ENCODE measurements at regions not wholly inside any gene's neighbourhood (a gene's known extent, or its start where the extent isn't known, plus 50 kb on each side); places are given as distances from the start of the nearest gene placed in this dataset.
"Not testable (repeated sequence)": the region's sequence is repeated elsewhere in the genome, so short reads cannot be mapped to it uniquely, and the experiment has no call there.

DNA sequence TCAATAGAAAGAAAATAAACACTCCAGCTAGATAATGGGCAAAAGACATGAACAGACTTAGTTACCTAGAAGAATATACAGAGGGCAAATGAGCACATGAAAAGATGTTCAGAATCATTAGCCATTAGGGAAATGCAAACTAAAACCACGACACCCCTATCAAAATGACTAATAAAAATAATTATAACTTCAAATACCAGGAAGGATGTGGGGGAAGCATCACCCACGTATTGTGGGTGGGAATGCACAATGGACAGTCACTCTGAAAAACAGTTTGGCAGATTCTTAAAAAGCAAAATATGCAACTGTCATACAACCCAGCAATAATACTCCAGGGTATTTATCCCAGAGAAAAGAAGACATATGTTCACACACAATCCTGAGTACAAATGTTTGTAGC, 92.6 kb downstream of the DLL1 start:
- DNase-seq (ENCODE audit: low read depth), result no peak

DNA sequence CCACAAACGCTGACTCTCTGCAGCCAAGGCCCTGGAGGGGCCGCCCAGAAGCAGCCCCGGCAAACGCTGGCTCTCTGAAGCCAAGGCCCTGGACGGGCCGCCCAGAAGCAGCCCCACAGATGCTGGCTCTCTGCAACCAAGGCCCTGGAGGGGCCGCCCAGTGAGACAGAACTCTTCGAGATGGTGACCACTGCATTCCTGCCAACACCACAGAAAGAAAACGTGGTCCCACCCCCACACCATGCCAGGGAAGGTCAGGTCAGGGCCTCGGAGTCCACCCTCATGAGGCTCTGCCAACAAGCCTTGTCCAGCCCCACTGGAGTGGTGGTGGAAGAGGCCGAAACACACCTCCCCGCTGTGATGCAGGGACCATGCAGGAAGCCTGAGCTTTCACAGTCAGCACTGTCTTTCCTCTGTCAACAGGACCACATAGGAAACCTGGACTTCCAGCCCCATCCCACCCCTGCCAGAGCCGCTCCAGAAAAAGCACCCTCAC, 97.5 kb downstream of the DLL1 start:
- DNase-seq (ENCODE audit: low read depth), result no peak

DNA sequence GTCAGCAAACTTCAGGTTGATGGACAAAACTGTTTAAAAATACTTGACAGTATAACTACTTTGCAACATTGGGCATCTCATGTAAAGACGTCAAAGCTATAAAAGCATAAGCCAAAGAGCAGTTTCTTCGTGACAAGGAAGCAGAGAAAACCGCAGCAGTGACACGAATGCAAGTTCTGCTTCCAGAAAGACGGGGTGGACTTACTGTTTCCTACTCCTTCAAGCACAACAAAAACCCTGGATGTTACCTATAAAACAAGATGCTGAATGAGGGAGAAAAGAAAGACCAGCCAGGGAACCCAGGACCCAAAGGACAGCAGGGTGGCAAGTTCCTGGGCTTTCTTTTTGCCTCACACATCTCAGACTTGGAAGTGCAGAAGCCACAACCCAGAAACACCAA, 98.0 kb downstream of the DLL1 start:
- DNase-seq (ENCODE audit: low read depth), result no peak

DNA sequence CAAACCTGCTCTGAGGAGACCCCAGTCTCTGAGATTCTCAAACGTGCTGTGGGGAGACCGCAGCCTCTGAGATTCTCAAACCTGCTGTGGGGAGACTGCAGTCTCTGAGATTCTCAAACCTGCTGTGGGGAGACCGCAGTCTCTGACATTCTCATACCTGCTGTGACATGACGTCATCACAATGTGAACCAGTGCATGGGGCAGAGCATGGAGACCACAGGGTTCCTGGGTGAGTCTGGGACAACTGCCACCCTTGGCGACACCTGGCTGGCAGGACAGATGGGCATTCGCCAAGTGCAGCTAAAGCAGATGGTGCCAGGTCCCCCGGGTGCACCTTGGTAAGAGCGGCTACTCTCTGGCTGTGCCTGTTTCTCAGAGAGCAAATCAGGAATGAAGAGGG, 98.8 kb downstream of the DLL1 start:
- DNase-seq (ENCODE audit: low read depth), result not testable (repeated sequence)

DNA sequence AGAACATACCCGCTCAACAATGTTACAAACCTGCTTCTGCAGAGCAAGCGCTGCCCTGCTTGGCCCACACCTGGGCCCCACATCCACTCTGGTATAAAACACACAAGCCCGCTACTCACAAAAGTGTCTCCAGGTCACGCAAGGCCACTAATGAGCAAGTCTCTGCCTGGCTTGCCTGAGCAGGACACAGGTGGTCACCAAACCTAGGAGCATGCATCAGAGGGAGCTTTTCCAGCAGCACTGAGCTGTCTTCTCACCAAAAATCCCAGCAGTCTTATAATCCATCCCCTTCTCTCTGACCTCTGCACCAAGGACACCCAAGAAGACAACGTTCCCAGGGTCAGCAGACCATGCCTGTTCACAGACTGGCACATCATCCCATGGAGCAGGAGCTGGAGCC, 100.8 kb downstream of the DLL1 start:
- no peak for DNase-seq (ENCODE audit: low read depth)

DNA sequence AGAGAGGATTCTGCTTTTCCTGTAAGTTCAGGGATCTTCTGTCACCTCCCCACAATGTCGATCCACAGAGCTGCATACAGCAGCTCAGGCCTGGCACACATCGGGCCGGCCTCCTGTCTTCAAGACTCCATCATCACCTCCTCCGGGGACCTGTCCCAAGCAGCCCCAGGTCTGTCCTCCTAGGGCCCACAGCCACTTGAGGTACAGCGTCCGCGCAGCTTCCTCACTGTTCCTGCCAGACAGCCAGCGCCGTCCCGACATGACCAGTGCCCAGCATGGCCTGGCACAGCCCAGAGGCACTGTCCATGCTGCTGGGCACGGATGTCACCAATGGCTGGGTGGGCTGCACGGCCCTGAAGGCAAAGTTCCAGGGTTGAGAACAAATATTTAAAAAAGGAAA, 101.6 kb downstream of the DLL1 start:
- no peak for DNase-seq (ENCODE audit: low read depth)

DNA sequence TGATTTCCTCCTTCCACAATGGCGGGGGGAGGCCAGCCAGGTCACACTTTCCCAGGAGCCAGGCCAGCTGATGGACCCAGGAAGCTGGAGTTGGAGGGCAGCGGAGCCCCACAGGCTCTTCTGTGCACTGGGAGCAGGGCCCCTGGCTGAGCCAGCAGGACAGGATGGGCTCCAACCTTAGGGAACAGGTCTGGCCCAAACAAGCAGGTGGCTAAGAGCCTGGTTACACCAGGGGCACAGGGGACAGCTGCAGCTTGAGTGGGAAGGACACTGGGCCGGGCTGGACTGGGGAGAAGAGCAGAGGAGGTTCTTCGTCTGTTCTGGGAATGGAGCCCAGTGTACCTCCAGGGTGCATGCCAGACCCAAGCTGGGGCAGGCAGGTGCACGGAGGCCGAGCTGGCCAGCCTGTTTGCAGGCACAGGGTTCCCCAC, 102.3 kb downstream of the DLL1 start:
- no peak for DNase-seq (ENCODE audit: low read depth)

DNA sequence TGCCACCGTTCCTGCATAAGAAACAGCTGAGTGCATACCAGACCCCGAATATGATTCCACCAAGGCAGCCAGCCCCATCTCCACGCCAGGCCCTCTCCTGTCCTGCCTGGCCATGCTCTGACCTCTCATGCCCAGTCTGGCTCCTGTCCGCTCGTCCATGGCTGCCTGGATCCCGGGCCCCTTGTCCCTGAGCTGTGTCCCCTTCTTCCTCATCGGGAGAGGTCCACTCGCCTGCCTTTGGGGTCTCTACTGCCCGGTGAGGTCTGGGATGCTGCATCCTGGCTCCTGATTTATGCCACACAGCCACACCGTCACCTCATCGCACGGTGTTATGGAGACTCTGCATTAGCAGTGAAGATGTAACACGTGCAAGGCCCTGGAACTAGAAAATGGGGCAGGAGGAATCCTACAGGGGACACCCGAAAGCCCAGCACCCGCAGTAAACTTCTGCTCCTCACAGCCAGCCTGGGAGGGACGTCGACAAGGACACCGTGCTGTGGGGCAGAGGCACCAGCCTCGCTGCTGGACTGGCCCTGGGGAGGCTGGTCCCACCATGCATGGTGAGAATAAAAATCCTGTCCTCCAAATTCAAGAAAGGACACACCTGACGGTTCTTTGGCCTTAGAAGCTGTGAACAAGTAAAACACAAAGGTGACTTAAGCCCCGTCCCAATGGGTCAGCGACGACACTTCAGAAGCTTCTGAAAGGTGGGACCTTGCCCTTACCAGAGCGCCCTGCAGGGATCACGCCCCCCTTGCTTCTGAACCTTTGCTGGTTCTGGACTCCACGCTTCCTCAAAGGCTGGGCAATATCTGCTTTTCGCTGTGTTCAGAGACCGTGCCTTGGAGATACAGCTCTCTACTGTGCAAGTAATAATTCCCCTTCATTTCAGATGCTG, 103.0 kb downstream of the DLL1 start:
- no peak for DNase-seq (ENCODE audit: low read depth)

DNA sequence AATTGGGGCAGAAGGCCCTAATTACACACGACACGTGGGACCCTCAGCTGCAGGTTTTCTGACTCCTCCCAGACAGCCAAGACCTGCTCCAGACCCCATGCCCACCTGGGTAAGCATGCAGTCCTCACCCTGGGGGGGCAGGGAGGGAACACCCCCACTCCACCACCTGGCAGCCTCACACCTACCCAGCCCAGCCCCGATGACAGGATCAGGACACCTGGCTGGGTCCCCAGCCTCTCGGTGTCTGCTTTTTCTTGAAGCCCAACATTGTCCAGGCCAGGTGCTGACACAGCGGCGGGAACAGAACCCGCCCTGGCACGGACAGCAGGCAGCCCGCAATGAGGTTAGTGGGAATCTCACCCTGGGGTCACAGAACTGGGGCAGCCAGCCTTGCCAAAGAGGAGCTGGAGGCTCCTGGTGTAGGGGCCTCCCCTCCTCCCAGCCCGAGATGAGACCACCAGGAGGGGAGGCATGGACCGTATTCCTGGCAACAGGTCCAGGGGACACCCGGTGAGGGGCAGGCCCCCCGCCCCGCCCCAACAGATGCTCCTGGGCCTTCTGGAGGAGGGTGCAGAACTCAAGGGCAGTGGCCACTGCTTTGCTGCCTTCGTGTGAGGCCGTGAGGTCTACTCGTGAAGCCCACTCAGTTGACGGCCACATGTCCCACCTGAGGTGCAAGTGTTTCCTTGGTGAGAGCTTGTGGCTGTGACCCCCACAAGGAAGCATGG, 103.8 kb downstream of the DLL1 start:
- no peak for DNase-seq (ENCODE audit: low read depth)

DNA sequence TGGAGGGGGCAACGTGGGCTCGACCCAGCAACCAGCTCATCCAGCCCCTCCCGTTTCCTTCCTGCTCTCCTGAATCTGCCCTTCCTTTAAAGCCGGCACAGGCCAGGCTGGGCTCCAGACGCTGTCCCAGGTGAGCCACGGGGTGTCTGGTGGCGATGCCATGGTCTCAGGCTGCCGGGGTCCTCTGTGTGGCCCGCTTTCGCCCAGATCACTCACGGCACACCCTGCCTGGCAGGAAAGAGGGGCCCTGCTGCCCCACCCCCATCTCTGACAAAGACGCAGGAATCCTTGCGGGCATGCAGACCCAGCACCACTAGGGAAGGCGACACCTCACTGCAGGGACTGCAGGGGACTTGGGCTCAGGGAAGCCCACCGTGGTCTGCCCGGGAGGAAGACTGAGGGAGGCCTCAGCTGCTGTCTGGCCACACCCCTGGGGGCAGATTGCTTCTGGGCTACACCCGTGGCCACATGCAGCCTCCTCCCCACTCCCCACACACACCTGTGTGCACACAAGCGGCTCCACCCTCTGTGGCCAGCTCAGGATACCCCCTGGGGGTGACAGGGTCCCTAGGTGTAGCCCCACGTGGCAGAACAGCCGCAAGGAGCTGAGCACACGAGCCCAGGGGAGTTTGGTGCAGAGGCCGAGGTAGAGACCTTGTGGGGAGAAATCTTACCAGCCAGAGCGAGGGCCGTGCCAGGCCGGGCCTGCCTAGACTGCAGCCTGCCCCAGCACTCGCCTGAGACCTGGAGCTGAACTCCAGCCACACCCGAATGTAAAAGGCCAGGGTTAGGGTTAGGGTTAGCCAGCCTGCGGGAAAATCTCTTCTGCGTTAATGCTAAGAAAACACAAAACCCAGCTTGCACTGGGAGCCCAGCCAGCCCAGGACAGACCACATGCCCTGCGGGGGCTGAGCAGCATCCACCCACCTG, 104.6 kb downstream of the DLL1 start:
- no peak for DNase-seq (ENCODE audit: low read depth)

DNA sequence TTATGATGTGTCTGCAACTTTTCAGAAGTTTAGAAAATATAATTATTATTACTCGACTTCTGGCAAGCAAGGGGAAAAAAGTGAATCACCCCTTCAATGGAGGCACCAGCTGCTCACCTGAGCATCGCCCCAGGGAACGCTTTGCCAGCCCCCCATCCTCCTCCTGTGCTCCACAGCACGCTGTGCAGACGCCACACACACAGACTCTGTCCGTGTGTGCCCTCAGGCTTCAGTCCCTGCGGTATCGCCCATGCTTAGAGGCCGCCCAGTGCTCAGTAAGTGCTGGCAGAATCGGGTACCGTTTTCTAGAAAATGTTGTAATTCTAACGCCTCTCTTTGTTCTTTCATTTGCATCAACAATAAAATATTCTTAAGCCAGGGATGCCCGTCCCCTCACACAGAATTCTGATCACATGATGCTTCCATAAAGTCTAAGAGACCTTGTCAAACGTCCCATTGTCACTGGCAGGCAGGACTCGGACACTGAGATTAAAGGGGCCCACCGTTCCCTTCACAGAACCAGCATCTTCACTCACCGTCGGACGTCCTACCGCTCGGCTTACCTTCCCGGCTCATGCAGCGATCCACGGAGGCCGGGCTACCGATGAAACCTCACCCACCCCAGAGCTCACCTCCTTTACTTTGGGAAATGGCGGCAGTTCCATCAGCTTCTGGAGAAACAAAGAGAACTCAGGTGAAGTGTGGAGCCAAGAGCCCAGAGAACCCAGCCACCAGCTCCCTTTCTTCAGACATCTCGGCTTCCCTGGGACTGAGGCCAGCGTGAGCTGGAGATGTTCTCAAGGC, 105.5 kb downstream of the DLL1 start:
- no peak for DNase-seq (ENCODE audit: low read depth)

DNA sequence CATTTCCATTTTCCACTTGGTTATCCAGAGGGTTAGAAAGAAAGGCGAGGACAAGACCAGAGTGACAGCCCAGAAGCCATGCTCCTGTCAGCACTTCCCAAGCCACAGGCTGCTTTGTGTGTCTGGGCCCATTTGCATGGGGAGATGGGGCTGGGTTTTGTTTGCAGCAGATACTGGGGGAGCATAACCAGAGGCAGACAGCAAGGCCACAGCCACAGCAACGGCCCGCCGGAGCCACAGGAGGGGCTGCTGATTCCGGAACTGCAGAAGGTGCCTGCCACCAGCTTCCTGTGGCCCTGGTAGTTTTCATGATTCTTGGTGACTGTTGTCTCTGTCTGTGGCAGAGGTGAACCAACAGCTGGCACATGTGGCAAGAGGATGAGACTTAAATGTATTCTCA, 106.6 kb downstream of the DLL1 start:
- no peak for DNase-seq (ENCODE audit: low read depth)

DNA sequence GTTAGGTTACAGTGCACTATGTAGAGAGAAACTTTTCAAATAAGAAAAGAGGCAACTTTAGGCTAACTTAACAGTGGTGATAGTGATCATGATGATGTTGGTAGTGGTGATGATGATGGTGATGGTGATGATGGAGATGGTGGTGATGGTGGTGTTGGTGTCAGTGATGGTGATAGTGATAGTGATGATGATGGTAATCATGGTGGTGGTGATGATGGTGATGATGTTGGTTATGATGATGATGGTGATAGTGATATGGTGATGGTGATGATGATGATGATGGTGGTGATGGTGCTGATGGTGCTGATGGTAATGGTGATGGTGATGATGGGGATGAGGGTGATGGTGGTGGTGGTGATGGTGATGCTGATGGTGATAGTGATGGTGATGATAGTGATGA, 107.4 kb downstream of the DLL1 start:
- DNase-seq (ENCODE audit: low read depth), result no peak

DNA sequence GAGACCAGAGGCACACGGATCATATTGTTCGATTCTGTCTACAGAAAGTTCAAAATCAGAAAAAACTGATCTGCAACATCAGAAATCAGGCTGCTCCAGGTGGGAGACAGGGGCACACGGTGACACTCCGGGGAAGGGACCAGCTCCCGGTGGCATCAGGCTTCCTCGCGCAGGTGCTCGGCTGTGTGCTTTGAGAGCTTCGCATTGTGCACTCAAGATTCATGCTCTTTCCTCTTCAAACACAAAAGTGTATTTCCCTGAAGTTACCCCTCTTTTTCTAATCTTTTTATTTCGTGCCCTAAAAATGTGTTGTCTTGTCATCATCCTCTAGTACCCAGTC, 108.1 kb downstream of the DLL1 start:
- DNase-seq (ENCODE audit: low read depth), result no peak

DNA sequence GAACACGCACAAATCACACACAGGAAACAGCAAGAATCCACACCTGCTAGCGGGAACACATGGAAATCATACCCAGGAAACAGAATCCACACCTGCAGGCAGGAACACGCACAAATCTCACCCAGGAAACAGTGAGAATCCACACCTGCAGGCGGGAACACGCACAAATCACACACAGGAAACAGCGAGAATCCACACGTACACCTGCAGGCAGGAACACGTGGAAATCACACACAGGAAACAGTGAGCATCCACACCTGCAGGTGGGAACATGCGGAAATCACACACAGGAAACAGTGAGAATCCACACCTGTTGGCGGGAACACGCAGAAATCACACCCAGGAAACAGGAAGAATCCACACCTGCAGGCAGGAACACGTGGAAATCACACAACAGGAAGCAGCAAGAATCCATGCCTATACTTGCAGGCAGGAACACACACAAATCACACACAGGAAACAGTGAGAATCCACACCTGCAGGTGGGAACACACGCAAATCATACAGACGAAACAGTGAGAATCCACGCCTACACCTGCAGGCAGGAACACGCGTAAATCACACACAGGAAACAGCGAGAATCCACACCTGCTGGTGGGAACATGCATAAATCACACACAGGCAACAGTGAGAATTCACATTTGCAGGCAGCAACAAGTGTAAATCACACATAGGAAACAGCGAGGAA, 108.6 kb downstream of the DLL1 start:
- DNase-seq (ENCODE audit: low read depth), result no peak

DNA sequence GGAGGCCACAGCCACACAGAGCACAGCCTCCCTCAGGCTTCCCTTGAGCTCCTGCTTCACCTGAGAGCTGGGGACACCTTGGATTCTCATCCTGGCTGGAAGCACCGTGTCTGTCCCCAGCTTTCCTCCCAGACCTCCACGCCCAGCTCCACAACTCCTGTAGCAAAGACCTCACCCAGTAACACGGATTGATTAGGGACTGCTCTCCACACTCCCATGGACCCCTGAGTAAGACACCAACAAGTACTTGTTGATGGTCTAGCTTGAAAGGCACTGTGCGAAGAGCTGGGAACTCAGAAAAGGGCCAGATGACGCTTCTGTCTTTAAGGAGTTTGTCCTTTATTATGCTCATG, 109.6 kb downstream of the DLL1 start:
- no peak for DNase-seq (ENCODE audit: low read depth)

DNA sequence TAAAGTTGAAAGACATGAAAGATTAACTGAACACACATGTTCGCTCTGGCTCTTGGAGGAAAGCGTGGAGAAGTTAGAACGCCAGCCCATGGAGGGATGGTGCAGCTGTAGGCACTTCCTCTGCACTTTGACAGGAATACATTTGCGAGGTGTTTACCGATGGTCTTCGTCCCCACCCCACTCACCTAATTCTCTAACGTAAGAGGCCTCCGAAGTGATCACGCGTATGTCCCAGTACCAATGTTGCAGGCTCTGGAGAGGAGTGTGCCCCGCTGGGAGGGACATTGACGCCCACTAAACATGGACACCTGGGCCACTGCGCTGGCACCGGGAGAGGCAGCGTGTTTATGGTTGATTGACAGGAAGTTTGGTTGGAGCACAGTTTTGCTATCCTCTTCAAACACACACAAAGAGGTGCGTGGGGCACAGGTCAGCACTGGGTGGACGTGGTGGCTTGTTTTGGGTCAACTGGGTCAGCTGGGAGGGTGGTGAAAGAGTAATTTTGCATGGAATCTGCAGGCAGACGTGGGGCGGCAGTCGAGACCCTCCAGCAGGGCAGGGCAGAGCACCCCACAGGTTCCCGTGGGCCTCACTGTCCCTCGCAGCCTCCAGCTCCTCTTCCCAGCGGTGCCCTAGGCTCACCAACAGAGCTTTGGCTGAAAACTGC, 110.1 kb downstream of the DLL1 start:
- no peak for DNase-seq (ENCODE audit: low read depth)

DNA sequence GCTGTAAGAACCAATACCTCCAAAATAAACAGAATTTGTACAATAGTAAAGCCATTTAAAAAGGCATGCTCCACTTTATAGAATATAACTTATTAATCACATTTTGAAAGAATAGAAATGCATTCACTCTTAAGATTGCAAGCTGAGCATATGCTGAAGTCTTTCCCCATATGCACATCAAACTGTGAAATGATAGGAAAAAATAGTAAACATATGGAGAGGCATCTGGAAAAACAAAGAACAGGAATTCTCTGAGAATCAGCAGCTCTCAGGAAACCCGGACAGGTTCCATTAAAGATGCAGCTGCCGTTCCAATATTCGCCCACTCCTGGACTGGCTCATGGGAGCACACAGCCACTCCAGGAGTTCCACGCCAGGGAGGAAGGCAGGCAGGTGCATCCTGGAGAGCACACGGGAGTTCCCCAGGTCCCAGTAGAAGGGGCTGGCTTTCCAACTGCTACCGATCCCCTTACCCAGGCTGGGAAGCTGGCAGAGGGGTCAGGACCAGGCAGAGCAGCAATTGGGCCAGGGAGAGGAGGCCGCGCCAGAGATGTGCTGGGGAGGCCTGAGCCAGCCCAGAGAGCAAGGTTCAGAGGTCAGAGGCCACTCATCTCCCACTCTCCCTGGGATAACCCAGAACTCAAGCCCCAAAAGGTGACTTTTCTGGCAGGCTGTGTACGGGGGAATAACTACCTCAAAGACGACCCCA, 111.1 kb downstream of the DLL1 start:
- no peak for DNase-seq (ENCODE audit: low read depth)

DNA sequence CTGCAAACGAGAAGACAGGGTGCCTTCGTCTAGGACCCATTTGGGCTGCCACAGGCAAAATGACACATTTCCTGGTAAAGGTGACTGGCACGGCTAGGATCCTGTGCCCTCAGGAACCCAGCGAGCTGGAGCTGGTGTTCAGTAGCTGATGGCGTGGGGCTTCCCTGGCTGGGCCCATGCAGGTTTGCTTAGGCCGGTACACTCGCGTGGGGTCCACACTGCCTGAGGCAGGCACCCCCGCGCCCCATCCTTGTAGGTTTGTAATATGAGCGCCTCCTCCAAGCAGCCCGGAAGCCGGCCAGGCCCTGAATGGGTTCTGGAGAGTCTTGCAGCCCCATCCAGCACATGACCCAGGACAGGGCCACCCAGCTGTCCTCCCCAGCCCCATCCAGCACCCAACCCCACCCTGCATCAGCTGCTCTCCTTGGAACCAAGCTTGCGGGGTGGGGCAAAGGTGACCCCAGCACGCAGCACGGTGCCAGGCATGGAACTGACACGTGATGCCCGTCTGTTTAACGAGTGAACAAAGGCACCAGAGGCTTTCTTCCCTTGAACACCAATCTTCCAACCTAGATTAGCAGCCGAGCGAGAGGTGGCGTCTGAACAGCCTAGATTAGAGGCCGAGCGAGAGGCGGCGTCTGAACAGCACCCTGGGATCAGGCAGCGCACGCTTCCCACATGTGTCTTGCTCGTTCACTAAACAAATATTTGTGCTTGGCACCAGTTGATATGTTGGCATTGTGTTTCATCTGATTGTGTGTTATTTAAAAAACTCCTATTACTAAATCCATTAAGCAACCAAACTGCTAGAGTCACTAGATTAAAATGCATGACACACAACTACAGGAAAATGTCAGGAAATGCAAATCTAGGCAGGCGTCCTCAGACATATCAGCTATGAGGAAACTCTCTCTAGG, 112.1 kb downstream of the DLL1 start:
- DNase-seq (ENCODE audit: low read depth), result no peak
